HepG2 (cell line): ENCODE measurements at regions not wholly inside any gene's neighbourhood (a gene's known extent, or its start where the extent isn't known, plus 50 kb on each side); places are given as distances from the start of the nearest gene placed in this dataset.

Experiments
- AKNA ChIP-seq: sonication (generic); formaldehyde crosslinking; IDR thresholded peaks from 2 replicates; pipeline ENCODE4 v1.4.0; 2020; ENCODE audit warnings: missing genetic modification reagents, borderline replicate concordance
- E2F1 ChIP-seq: sonication (generic); formaldehyde crosslinking; IDR thresholded peaks from 2 replicates; pipeline ENCODE4 v1.5.0; 2020; ENCODE audit warnings: missing genetic modification reagents
- HIVEP1 ChIP-seq: sonication (generic); formaldehyde crosslinking; IDR thresholded peaks from 2 replicates; pipeline ENCODE4 v1.4.0; 2020; ENCODE audit warnings: mild to moderate bottlenecking, missing genetic modification reagents
- SCMH1 ChIP-seq: sonication (generic); formaldehyde crosslinking; IDR thresholded peaks from 2 replicates; pipeline ENCODE4 v1.9.0; 2021; ENCODE audit warnings: missing genetic modification reagents, mild to moderate bottlenecking, borderline replicate concordance
- SP140L ChIP-seq: sonication (generic); formaldehyde crosslinking; IDR thresholded peaks from 2 replicates; pipeline ENCODE4 v1.4.0; 2020; ENCODE audit warnings: missing genetic modification reagents, borderline replicate concordance
- TMF1 ChIP-seq: sonication (generic); formaldehyde crosslinking; IDR thresholded peaks from 2 replicates; pipeline ENCODE4 v1.8.1; 2022; ENCODE audit warnings: low read depth, missing genetic modification reagents
- ZHX2 ChIP-seq, 2 experiments: sonication (generic) in 1 of 2; formaldehyde crosslinking in 1 of 2; IDR thresholded peaks; 2 replicates each; pipeline versions ENCODE4 v1.6.1 to v1.9.0; 2014 to 2022; ENCODE audit warnings: antibody characterized with exemption in 1 of 2, borderline replicate concordance in 1 of 2, inconsistent platforms in 1 of 2, low read depth in 1 of 2, missing genetic modification reagents in 1 of 2
- ZZZ3 ChIP-seq: sonication (generic); formaldehyde crosslinking; IDR thresholded peaks from 2 replicates; pipeline ENCODE4 v1.4.0; 2020; ENCODE audit warnings: missing genetic modification reagents, mild to moderate bottlenecking, borderline replicate concordance

GRCh38 chr7:68461430-68461829, 1136.8 kb upstream of the AUTS2 start (continued):
- no peak for TF ChIP-seq ZHX2 (IDR thresholded peaks at IDR 0.05; ENCODE audit: low read depth)
- no peak for TF ChIP-seq ZHX2 (CRISPR knock-in tag; IDR thresholded peaks at IDR 0.05; ENCODE audit: borderline replicate concordance)
- no peak for TF ChIP-seq SP140L
- no peak for TF ChIP-seq TMF1 (CRISPR knock-in tag)
- TF ChIP-seq AKNA: no peak
- no peak for TF ChIP-seq HIVEP1
- no peak for TF ChIP-seq ZZZ3 (CRISPR knock-in tag)
- TF ChIP-seq E2F1 (CRISPR knock-in tag): no peak
- TF ChIP-seq SCMH1 (CRISPR knock-in tag): no peak
